HEK293 (cell line): ENCODE measurements at regions not wholly inside any gene's neighbourhood (a gene's known extent, or its start where the extent isn't known, plus 50 kb on each side); places are given as distances from the start of the nearest gene placed in this dataset.

Experiments
- CTCF ChIA-PET: fragments of 350-600 bp; formaldehyde crosslinking; extraction: SDS; loops from one replicate; lab custom pipeline; 2021; ENCODE audit warnings: antibody characterized with exemption; lab: Yijun Ruan, JAX
- POLR2A ChIA-PET: fragments of 300-600 bp; formaldehyde crosslinking; extraction: SDS; loops from one replicate; lab custom pipeline; 2020; ENCODE audit warnings: antibody characterized with exemption, inconsistent platforms; lab: Yijun Ruan, JAX
- H3K27ac ChIP-seq: fragments of 200-500 bp; sonication (Bioruptor generic); 2 replicates; pipeline ENCODE4 v1.5.1; 2014; ENCODE audit warnings: low read depth, low read length, control low read depth, inconsistent platforms; ENCODE audit errors: extremely low read depth
- H3K36me3 ChIP-seq, 2 experiments: fragments of 200-500 bp in 1 of 2; sonication (Bioruptor generic) in 1 of 2; 1 replicate in 1 of 2; 2 replicates in 1 of 2; pipeline ENCODE4 v1.5.1; 2014 to 2017; ENCODE audit warnings: inconsistent platforms in 2 of 2, low read length in 2 of 2; ENCODE audit not compliant: control insufficient read depth in 2 of 2, insufficient read depth in 1 of 2
- H3K4me1 ChIP-seq: fragments of 200-500 bp; sonication (Bioruptor generic); 2 replicates; pipeline ENCODE4 v1.5.1; 2014; ENCODE audit warnings: mild to moderate bottlenecking, low read length, inconsistent platforms; ENCODE audit not compliant: control insufficient read depth, insufficient read depth
- H3K4me3 ChIP-seq: 2 replicates; pipeline ENCODE4 v1.5.1; 2011; ENCODE audit warnings: low read depth, mild to moderate bottlenecking, control low read depth, low read length, moderate library complexity
- H3K9me3 ChIP-seq: fragments of 200-500 bp; sonication (Bioruptor generic); 2 replicates; pipeline ENCODE4 v1.5.1; 2014; ENCODE audit warnings: low read depth, low read length, inconsistent platforms; ENCODE audit not compliant: control insufficient read depth, insufficient read depth
- FEZF1 ChIP-seq: fragments of 450-650 bp; formaldehyde crosslinking; IDR thresholded peaks from 2 replicates; pipeline ENCODE4 v1.5.1; 2016; ENCODE audit warnings: missing biosample characterization, missing genetic modification characterization
- HOXC10 ChIP-seq: sonication (generic); formaldehyde crosslinking; IDR thresholded peaks from 2 replicates; pipeline ENCODE4 v1.8.1; 2023; ENCODE audit warnings: mild to moderate bottlenecking, missing genetic modification reagents
- SCRT2 ChIP-seq: fragments of 450-650 bp; formaldehyde crosslinking; IDR thresholded peaks from 2 replicates; pipeline ENCODE4 v1.5.1; 2016; ENCODE audit warnings: missing biosample characterization, missing genetic modification characterization
- SETDB1 ChIP-seq: IDR thresholded peaks from one replicate; pipeline ENCODE4 v1.6.1; 2017; ENCODE audit warnings: mild to moderate bottlenecking, low read length, moderate library complexity, mixed read lengths; ENCODE audit not compliant: insufficient read length
- ZBTB20 ChIP-seq: fragments of 450-650 bp; formaldehyde crosslinking; IDR thresholded peaks from 2 replicates; pipeline ENCODE4 v1.5.1; 2016; ENCODE audit warnings: missing biosample characterization, missing genetic modification characterization
- ZNF114 ChIP-seq: fragments of 450-650 bp; formaldehyde crosslinking; IDR thresholded peaks from 2 replicates; pipeline ENCODE4 v1.5.0; 2017; ENCODE audit warnings: missing biosample characterization, missing genetic modification characterization
- ZNF138 ChIP-seq: fragments of 450-650 bp; formaldehyde crosslinking; IDR thresholded peaks from 2 replicates; pipeline ENCODE4 v1.5.1; 2016; ENCODE audit warnings: missing biosample characterization, missing genetic modification characterization, borderline replicate concordance
- ZNF157 ChIP-seq: fragments of 450-650 bp; formaldehyde crosslinking; IDR thresholded peaks from 2 replicates; pipeline ENCODE4 v1.5.1; 2016; ENCODE audit warnings: missing biosample characterization, missing genetic modification characterization
- ZNF184 ChIP-seq: fragments of 450-650 bp; IDR thresholded peaks from 2 replicates; pipeline ENCODE4 v1.5.1; 2018; ENCODE audit warnings: missing biosample characterization, mild to moderate bottlenecking, missing genetic modification characterization
- ZNF37A ChIP-seq: fragments of 450-650 bp; IDR thresholded peaks from 2 replicates; pipeline ENCODE4 v1.5.1; 2018; ENCODE audit warnings: missing biosample characterization, missing genetic modification characterization
- ZNF544 ChIP-seq: fragments of 450-650 bp; formaldehyde crosslinking; IDR thresholded peaks from 2 replicates; pipeline ENCODE4 v1.5.0; 2017; ENCODE audit warnings: missing biosample characterization, missing genetic modification characterization
- ZNF701 ChIP-seq: fragments of 450-650 bp; formaldehyde crosslinking; IDR thresholded peaks from 2 replicates; pipeline ENCODE4 v1.5.1; 2016; ENCODE audit warnings: missing biosample characterization, missing genetic modification characterization
- ZNF776 ChIP-seq: fragments of 450-650 bp; formaldehyde crosslinking; IDR thresholded peaks from 2 replicates; pipeline ENCODE4 v1.5.0; 2017; ENCODE audit warnings: missing biosample characterization, missing genetic modification characterization, borderline replicate concordance
- ZNF777 ChIP-seq: fragments of 450-650 bp; formaldehyde crosslinking; IDR thresholded peaks from 2 replicates; pipeline ENCODE4 v1.5.1; 2017; ENCODE audit warnings: missing biosample characterization, missing genetic modification characterization, borderline replicate concordance
- ZNF785 ChIP-seq: fragments of 450-650 bp; formaldehyde crosslinking; IDR thresholded peaks from 2 replicates; pipeline ENCODE4 v1.5.1; 2016; ENCODE audit warnings: missing biosample characterization, missing genetic modification characterization
- ZNF837 ChIP-seq: fragments of 450-650 bp; formaldehyde crosslinking; IDR thresholded peaks from 2 replicates; pipeline ENCODE4 v1.5.1; 2016; ENCODE audit warnings: missing biosample characterization, missing genetic modification characterization
- TF ChIP-seq, protein P1 (sequence below): fragments of 450-650 bp; formaldehyde crosslinking; IDR thresholded peaks from 2 replicates; pipeline ENCODE4 v1.5.1; 2017; ENCODE audit warnings: missing biosample characterization, missing genetic modification characterization
- TF ChIP-seq, protein P2 (sequence below): fragments of 450-650 bp; formaldehyde crosslinking; conservative IDR thresholded peaks from 2 replicates; pipeline ENCODE4 v1.5.1; 2016; ENCODE audit warnings: low read depth, missing biosample characterization, missing genetic modification characterization
- TF ChIP-seq, protein P3 (sequence below): fragments of 450-650 bp; formaldehyde crosslinking; IDR thresholded peaks from 2 replicates; pipeline ENCODE4 v1.5.1; 2016; ENCODE audit warnings: missing biosample characterization, missing genetic modification characterization
- TF ChIP-seq, protein P4 (sequence below): fragments of 450-650 bp; formaldehyde crosslinking; IDR thresholded peaks from 2 replicates; pipeline ENCODE4 v1.5.1; 2016; ENCODE audit warnings: missing biosample characterization, missing genetic modification characterization
- TF ChIP-seq, protein P5 (sequence below): fragments of 450-650 bp; formaldehyde crosslinking; IDR thresholded peaks from 2 replicates; pipeline ENCODE4 v1.5.1; 2016; ENCODE audit warnings: missing biosample characterization, missing genetic modification characterization
- TF ChIP-seq, protein P6 (sequence below): fragments of 450-650 bp; formaldehyde crosslinking; IDR thresholded peaks from 2 replicates; pipeline ENCODE4 v1.5.1; 2016; ENCODE audit warnings: missing biosample characterization, missing genetic modification characterization
- TF ChIP-seq, protein P7 (sequence below): fragments of 450-650 bp; formaldehyde crosslinking; IDR thresholded peaks from 2 replicates; pipeline ENCODE4 v1.5.1; 2016; ENCODE audit warnings: missing biosample characterization, missing genetic modification characterization

DNA sequence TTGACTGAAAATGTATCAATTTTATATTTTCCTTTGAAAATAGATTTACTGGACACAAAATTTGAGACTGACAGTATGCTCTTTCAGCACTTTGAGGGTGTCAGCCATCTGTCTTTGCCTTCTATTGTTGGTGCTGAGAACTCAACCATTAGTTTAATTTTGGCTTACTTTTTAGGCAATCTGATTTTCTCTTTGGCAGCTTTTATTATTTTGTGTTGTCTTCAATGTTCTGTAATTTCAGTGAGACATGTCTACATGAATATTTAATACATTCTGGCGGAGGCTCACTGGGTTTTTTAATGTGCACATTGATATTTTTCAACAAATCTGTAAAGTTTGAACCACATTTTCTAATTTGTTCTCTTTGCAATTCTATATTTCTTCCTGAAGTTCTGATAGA, 648.6 kb downstream of the C6orf118 start:
- H3K4me3 ChIP-seq = no peak overlapping the region
- no peaks in the 10 kb centered on the region for H3K36me3 ChIP-seq
- H3K27ac ChIP-seq = no peak overlapping the region
- POLR2A ChIA-PET = no interaction called here
- no peaks in the 10 kb centered on the region for H3K4me1 ChIP-seq
- CTCF ChIA-PET = no interaction called here
- TF ChIP-seq SETDB1 = no peak
- TF ChIP-seq, protein P1, sequence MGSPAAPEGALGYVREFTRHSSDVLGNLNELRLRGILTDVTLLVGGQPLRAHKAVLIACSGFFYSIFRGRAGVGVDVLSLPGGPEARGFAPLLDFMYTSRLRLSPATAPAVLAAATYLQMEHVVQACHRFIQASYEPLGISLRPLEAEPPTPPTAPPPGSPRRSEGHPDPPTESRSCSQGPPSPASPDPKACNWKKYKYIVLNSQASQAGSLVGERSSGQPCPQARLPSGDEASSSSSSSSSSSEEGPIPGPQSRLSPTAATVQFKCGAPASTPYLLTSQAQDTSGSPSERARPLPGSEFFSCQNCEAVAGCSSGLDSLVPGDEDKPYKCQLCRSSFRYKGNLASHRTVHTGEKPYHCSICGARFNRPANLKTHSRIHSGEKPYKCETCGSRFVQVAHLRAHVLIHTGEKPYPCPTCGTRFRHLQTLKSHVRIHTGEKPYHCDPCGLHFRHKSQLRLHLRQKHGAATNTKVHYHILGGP (tag by site-specific recombination) = no peak
- TF ChIP-seq SCRT2 (tag by site-specific recombination) = no peak
- TF ChIP-seq ZNF777 (tag by site-specific recombination) = no peak
- no peak for TF ChIP-seq ZNF157 (tag by site-specific recombination)
- TF ChIP-seq ZNF114 (tag by site-specific recombination) = no peak
- TF ChIP-seq, protein P2, sequence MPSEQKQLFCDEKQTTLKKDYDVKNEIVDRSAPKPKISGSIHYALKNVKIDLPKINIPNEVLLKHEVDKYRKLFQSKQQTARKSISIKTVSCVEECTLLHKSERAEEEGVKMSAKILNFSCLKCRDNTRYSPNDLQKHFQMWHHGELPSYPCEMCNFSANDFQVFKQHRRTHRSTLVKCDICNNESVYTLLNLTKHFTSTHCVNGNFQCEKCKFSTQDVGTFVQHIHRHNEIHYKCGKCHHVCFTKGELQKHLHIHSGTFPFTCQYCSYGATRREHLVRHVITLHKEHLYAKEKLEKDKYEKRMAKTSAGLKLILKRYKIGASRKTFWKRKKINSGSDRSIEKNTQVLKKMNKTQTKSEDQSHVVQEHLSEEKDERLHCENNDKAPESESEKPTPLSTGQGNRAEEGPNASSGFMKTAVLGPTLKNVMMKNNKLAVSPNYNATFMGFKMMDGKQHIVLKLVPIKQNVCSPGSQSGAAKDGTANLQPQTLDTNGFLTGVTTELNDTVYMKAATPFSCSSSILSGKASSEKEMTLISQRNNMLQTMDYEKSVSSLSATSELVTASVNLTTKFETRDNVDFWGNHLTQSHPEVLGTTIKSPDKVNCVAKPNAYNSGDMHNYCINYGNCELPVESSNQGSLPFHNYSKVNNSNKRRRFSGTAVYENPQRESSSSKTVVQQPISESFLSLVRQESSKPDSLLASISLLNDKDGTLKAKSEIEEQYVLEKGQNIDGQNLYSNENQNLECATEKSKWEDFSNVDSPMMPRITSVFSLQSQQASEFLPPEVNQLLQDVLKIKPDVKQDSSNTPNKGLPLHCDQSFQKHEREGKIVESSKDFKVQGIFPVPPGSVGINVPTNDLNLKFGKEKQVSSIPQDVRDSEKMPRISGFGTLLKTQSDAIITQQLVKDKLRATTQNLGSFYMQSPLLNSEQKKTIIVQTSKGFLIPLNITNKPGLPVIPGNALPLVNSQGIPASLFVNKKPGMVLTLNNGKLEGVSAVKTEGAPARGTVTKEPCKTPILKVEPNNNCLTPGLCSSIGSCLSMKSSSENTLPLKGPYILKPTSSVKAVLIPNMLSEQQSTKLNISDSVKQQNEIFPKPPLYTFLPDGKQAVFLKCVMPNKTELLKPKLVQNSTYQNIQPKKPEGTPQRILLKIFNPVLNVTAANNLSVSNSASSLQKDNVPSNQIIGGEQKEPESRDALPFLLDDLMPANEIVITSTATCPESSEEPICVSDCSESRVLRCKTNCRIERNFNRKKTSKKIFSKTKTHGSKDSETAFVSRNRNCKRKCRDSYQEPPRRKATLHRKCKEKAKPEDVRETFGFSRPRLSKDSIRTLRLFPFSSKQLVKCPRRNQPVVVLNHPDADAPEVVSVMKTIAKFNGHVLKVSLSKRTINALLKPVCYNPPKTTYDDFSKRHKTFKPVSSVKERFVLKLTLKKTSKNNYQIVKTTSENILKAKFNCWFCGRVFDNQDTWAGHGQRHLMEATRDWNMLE (tag by site-specific recombination) = no peak
- TF ChIP-seq, protein P3, sequence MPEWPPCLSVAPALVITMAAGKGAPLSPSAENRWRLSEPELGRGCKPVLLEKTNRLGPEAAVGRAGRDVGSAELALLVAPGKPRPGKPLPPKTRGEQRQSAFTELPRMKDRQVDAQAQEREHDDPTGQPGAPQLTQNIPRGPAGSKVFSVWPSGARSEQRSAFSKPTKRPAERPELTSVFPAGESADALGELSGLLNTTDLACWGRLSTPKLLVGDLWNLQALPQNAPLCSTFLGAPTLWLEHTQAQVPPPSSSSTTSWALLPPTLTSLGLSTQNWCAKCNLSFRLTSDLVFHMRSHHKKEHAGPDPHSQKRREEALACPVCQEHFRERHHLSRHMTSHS (tag by site-specific recombination) = no peak
- H3K9me3 ChIP-seq = no peaks in the 10 kb centered on the region

DNA sequence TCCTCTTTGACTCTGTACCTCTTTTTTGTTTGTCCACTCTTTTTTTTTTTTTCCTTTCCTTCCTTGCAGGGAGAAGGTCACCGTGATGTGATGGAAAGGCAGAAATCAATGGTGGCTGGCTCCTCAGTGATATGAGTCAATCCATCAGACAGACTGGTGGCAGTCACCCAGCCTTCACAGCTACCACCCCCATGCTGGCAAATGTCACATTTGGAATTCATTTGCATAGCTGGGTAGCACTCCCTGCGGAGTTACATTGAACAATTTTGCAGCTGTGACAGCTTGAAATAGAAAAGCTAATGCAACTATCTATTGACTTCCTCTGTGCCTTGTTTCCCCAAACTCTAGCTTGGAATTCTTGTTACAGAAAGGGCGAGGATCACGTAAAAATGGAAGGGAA, 668.4 kb downstream of the C6orf118 start:
- ChIA-PET CTCF (no interaction called here), POLR2A (no interaction called here)
- Histone ChIP-seq H3K4me3 (no peak overlapping the region), H3K4me1 (no peaks in the 10 kb centered on the region), H3K9me3 (no peaks in the 10 kb centered on the region), H3K36me3 (no peaks in the 10 kb centered on the region), H3K27ac (no peak overlapping the region)
- TF ChIP-seq ZNF184 (tag by site-specific recombination) (no peak), ZNF138 (tag by site-specific recombination) (no peak), FEZF1 (tag by site-specific recombination) (no peak), ZNF776 (tag by site-specific recombination) (no peak), ZNF777 (tag by site-specific recombination) (no peak), ZNF837 (tag by site-specific recombination) (no peak), ZNF785 (tag by site-specific recombination) (no peak), HOXC10 (CRISPR knock-in tag) (no peak), ZBTB20 (no peak), ZNF701 (no peak), ZNF37A (no peak), ZNF544 (tag by site-specific recombination) (no peak)
- TF ChIP-seq, protein P4, sequence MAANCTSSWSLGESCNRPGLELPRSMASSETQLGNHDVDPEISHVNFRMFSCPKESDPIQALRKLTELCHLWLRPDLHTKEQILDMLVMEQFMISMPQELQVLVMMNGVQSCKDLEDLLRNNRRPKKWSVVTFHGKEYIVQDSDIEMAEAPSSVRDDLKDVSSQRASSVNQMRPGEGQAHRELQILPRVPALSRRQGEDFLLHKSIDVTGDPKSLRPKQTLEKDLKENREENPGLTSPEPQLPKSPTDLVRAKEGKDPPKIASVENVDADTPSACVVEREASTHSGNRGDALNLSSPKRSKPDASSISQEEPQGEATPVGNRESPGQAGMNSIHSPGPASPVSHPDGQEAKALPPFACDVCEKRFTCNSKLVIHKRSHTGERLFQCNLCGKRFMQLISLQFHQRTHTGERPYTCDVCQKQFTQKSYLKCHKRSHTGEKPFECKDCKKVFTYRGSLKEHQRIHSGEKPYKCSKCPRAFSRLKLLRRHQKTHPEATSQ (tag by site-specific recombination) = no peak
- TF ChIP-seq, protein P5, sequence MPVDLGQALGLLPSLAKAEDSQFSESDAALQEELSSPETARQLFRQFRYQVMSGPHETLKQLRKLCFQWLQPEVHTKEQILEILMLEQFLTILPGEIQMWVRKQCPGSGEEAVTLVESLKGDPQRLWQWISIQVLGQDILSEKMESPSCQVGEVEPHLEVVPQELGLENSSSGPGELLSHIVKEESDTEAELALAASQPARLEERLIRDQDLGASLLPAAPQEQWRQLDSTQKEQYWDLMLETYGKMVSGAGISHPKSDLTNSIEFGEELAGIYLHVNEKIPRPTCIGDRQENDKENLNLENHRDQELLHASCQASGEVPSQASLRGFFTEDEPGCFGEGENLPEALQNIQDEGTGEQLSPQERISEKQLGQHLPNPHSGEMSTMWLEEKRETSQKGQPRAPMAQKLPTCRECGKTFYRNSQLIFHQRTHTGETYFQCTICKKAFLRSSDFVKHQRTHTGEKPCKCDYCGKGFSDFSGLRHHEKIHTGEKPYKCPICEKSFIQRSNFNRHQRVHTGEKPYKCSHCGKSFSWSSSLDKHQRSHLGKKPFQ = no peak
- TF ChIP-seq, protein P6, sequence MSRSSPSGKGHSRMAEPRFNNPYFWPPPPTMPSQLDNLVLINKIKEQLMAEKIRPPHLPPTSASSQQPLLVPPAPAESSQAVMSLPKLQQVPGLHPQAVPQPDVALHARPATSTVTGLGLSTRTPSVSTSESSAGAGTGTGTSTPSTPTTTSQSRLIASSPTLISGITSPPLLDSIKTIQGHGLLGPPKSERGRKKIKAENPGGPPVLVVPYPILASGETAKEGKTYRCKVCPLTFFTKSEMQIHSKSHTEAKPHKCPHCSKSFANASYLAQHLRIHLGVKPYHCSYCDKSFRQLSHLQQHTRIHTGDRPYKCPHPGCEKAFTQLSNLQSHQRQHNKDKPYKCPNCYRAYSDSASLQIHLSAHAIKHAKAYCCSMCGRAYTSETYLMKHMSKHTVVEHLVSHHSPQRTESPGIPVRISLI (tag by site-specific recombination) = no peak
- TF ChIP-seq, protein P7, sequence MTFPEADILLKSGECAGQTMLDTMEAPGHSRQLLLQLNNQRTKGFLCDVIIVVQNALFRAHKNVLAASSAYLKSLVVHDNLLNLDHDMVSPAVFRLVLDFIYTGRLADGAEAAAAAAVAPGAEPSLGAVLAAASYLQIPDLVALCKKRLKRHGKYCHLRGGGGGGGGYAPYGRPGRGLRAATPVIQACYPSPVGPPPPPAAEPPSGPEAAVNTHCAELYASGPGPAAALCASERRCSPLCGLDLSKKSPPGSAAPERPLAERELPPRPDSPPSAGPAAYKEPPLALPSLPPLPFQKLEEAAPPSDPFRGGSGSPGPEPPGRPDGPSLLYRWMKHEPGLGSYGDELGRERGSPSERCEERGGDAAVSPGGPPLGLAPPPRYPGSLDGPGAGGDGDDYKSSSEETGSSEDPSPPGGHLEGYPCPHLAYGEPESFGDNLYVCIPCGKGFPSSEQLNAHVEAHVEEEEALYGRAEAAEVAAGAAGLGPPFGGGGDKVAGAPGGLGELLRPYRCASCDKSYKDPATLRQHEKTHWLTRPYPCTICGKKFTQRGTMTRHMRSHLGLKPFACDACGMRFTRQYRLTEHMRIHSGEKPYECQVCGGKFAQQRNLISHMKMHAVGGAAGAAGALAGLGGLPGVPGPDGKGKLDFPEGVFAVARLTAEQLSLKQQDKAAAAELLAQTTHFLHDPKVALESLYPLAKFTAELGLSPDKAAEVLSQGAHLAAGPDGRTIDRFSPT (tag by site-specific recombination) = no peak
